GM23338 (cell line): ENCODE measurements at regions not wholly inside any gene's neighbourhood (a gene's known extent, or its start where the extent isn't known, plus 50 kb on each side); places are given as distances from the start of the nearest gene placed in this dataset.
A peak's percentile ranks its signal among the peaks of the same experiment; 100 is the strongest.

Source experiments
- ATAC-seq: fragments of 200-7000 bp; cut with Tn5 transposase; 3 replicates; pipeline ENCODE4 v1.9.1; 2020
- DNase-seq: peaks from one replicate; pipeline ENCODE4 v3.0.0-alpha.2; 2015; ENCODE audit warnings: low spot score
- H2AFZ ChIP-seq: fragments of 200-600 bp; sonication (generic); 2 replicates; pipeline ENCODE4 v1.8.0; 2016; ENCODE audit warnings: antibody characterized with exemption, mild to moderate bottlenecking, moderate library complexity
- H3F3A ChIP-seq: fragments of 200-600 bp; sonication (generic); replicated peaks from 2 replicates; pipeline ENCODE4 v1.8.0; 2017; ENCODE audit warnings: antibody characterized with exemption, mixed run types, low read depth
- H3K27ac ChIP-seq: fragments of 200-600 bp; sonication (generic); 2 replicates; pipeline ENCODE4 v1.6.1; 2016; ENCODE audit warnings: low read depth
- H3K27me3 ChIP-seq: fragments of 200-600 bp; sonication (generic); 2 replicates; pipeline ENCODE4 v1.8.0; 2016; ENCODE audit warnings: mild to moderate bottlenecking, mixed run types, moderate library complexity; ENCODE audit not compliant: insufficient read depth
- H3K36me3 ChIP-seq: fragments of 200-600 bp; sonication (generic); 2 replicates; pipeline ENCODE4 v1.8.0; 2016; ENCODE audit warnings: mild to moderate bottlenecking; ENCODE audit not compliant: insufficient read depth
- H3K4me1 ChIP-seq: fragments of 200-600 bp; sonication (generic); 2 replicates; pipeline ENCODE4 v1.8.0; 2016; ENCODE audit warnings: mild to moderate bottlenecking, moderate library complexity; ENCODE audit not compliant: insufficient read depth
- H3K4me2 ChIP-seq: fragments of 200-600 bp; sonication (generic); 2 replicates; pipeline ENCODE4 v1.7.1; 2017; ENCODE audit warnings: mixed run types
- H3K4me3 ChIP-seq: fragments of 200-600 bp; sonication (generic); 2 replicates; pipeline ENCODE4 v1.6.1; 2016; ENCODE audit warnings: mixed run types
- H3K79me2 ChIP-seq: fragments of 200-600 bp; sonication (generic); replicated peaks from 2 replicates; pipeline ENCODE4 v1.8.0; 2017; ENCODE audit warnings: mild to moderate bottlenecking; ENCODE audit not compliant: insufficient read depth
- H3K9me2 ChIP-seq: fragments of 200-600 bp; sonication (generic); 2 replicates; pipeline ENCODE4 v1.8.0; 2017; ENCODE audit not compliant: insufficient read depth
- H4K20me1 ChIP-seq: fragments of 200-600 bp; sonication (generic); replicated peaks from 2 replicates; pipeline ENCODE4 v1.8.0; 2017; ENCODE audit warnings: mild to moderate bottlenecking; ENCODE audit not compliant: insufficient read depth
- H3K27ac Mint-ChIP-seq: 2 replicates; pipeline ENCODE4 v1.8.0; 2020; ENCODE audit warnings: inconsistent platforms, mild to moderate bottlenecking, moderate library complexity, mixed read lengths
- H3K27me3 Mint-ChIP-seq: 3 replicates; pipeline ENCODE4 v1.8.0; 2022; ENCODE audit warnings: low read depth, mild to moderate bottlenecking, moderate library complexity, mixed read lengths, inconsistent platforms; ENCODE audit not compliant: insufficient read depth, poor library complexity
- H3K36me3 Mint-ChIP-seq: 3 replicates; pipeline ENCODE4 v1.8.0; 2021; ENCODE audit warnings: low read depth, mild to moderate bottlenecking, inconsistent platforms, moderate library complexity, mixed read lengths
- H3K4me1 Mint-ChIP-seq: 3 replicates; pipeline ENCODE4 v1.8.0; 2020; ENCODE audit warnings: mild to moderate bottlenecking, inconsistent platforms, mixed read lengths
- H3K4me3 Mint-ChIP-seq: 3 replicates; pipeline ENCODE4 v1.8.0; 2021; ENCODE audit warnings: moderate library complexity, mild to moderate bottlenecking, inconsistent platforms, mixed read lengths
- H3K9me3 Mint-ChIP-seq: 3 replicates; pipeline ENCODE4 v1.8.0; 2020; ENCODE audit warnings: moderate library complexity, mild to moderate bottlenecking, inconsistent platforms, mixed read lengths
- CREB1 ChIP-seq: fragments of 250-450 bp; sonication (Bioruptor Pico); IDR thresholded peaks from 2 replicates; pipeline ENCODE4 v1.5.0; 2020; ENCODE audit warnings: low read depth, mild to moderate bottlenecking, moderate library complexity
- ETS1 ChIP-seq: IDR thresholded peaks from 2 replicates; pipeline ENCODE4 v1.6.1; 2016; ENCODE audit warnings: antibody characterized with exemption
- JUNB ChIP-seq: IDR thresholded peaks from one replicate; pipeline ENCODE4 v1.6.1; 2016; ENCODE audit warnings: antibody characterized with exemption; ENCODE audit not compliant: unreplicated experiment
- NANOG ChIP-seq: IDR thresholded peaks from 2 replicates; pipeline ENCODE4 v1.6.1; 2016; ENCODE audit warnings: antibody characterized with exemption, borderline replicate concordance
- REST ChIP-seq: IDR thresholded peaks from one replicate; pipeline ENCODE4 v1.6.1; 2018; ENCODE audit warnings: antibody characterized with exemption; ENCODE audit not compliant: unreplicated experiment
- TF ChIP-seq, protein P1 (sequence below), 2 experiments: fragments of 200-600 bp in 1 of 2; sonication (generic) in 1 of 2; conservative IDR thresholded peaks; 2 replicates each; pipeline versions ENCODE4 v1.5.1 to v1.6.1; 2016 to 2017; ENCODE audit warnings: antibody characterized with exemption in 2 of 2, low read depth in 2 of 2, mild to moderate bottlenecking in 2 of 2, moderate library complexity in 1 of 2

- Histone ChIP-seq H3K27me3 (no peaks in the 10 kb centered on the region), H3K27ac (no peak overlapping the region), H3K4me2 (no peak overlapping the region), H3F3A (no peaks in the 10 kb centered on the region), H3K4me3 (no peak overlapping the region), H3K36me3 (no peaks in the 10 kb centered on the region), H3K9me2 (no peaks in the 10 kb centered on the region), H4K20me1 (no peaks in the 10 kb centered on the region), H3K79me2 (no peaks in the 10 kb centered on the region), H2AFZ (no peak overlapping the region), H3K4me1 (no peaks in the 10 kb centered on the region)
- no peak for ATAC-seq
- DNase-seq: no peak
- Mint-ChIP-seq H3K9me3 (no peaks in the 10 kb centered on the region; the same call in 2 of the 3 replicates), H3K4me3 (no peak overlapping the region), H3K4me1 (no peaks in the 10 kb centered on the region), H3K36me3 (no peaks in the 10 kb centered on the region), H3K27me3 (peaks cover 3% of the 10 kb centered on the region), H3K27ac (no peak overlapping the region)
- TF ChIP-seq ETS1: no peak
- no peak for TF ChIP-seq REST
- no peak for TF ChIP-seq CREB1 (CRISPR knock-in tag)
These were observed 325.5 kb upstream of the IMPG1 start for GRCh38 chr6:76397966-76398365.

DNA sequence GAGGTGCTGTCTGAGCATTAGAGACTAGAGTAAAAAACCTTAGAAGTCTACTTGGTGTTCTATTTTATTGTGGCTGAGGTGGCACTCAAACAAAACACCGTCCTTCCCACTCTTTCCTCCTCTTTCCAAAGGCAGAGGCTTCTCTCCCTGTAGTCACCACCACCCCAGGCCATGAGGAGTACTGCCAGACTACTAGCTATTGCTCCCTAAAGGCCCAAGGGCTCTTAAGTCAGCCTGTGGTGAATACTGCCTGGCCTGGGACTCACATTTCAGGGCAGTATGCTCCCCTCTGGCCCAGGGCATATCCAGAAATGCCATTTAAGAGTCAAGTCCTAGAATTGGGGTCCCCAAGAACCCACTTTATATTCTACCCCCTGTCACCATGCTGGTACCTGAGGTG, 309.7 kb upstream of the IMPG1 start:
- Mint-ChIP-seq H3K27ac (no peak overlapping the region), H3K4me1 (peaks cover 3% of the 10 kb centered on the region), H3K9me3 (peaks cover 8% of the 10 kb centered on the region; the same call in 2 of the 3 replicates), H3K36me3 (peaks cover 1% of the 10 kb centered on the region; the same call in 1 of the 3 replicates), H3K27me3 (peaks cover 4% of the 10 kb centered on the region), H3K4me3 (no peak overlapping the region)
- Histone ChIP-seq H3K4me2 (no peak overlapping the region), H3K27me3 (no peaks in the 10 kb centered on the region), H3K27ac (no peak overlapping the region), H4K20me1 (no peaks in the 10 kb centered on the region), H3K36me3 (no peaks in the 10 kb centered on the region), H2AFZ (peak overlapping the region; percentile 73; the same call in 1 of the 2 replicates), H3K4me3 (no peak overlapping the region), H3K79me2 (no peaks in the 10 kb centered on the region), H3K4me1 (no peaks in the 10 kb centered on the region), H3F3A (no peaks in the 10 kb centered on the region), H3K9me2 (no peaks in the 10 kb centered on the region)
- DNase-seq: peak; percentile 3
- ATAC-seq: peak; percentile 52
- TF ChIP-seq, protein P1, sequence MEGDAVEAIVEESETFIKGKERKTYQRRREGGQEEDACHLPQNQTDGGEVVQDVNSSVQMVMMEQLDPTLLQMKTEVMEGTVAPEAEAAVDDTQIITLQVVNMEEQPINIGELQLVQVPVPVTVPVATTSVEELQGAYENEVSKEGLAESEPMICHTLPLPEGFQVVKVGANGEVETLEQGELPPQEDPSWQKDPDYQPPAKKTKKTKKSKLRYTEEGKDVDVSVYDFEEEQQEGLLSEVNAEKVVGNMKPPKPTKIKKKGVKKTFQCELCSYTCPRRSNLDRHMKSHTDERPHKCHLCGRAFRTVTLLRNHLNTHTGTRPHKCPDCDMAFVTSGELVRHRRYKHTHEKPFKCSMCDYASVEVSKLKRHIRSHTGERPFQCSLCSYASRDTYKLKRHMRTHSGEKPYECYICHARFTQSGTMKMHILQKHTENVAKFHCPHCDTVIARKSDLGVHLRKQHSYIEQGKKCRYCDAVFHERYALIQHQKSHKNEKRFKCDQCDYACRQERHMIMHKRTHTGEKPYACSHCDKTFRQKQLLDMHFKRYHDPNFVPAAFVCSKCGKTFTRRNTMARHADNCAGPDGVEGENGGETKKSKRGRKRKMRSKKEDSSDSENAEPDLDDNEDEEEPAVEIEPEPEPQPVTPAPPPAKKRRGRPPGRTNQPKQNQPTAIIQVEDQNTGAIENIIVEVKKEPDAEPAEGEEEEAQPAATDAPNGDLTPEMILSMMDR (conservative IDR thresholded peaks at IDR 0.05; ENCODE audit: low read depth in 2 of 2): no peak
- no peak for TF ChIP-seq REST
- TF ChIP-seq NANOG: no peak
- no peak for TF ChIP-seq JUNB
